GM08714 (cell line): ENCODE measurements at regions not wholly inside any gene's neighbourhood (a gene's known extent, or its start where the extent isn't known, plus 50 kb on each side); places are given as distances from the start of the nearest gene placed in this dataset.

Experiments used
- H3K4me3 ChIP-seq: fragments of 200-500 bp; sonication (Bioruptor generic); 2 replicates; pipeline ENCODE4 v1.5.1; 2014; ENCODE audit warnings: mild to moderate bottlenecking, low read length, inconsistent platforms
- ZNF274 ChIP-seq: IDR thresholded peaks from 2 replicates; pipeline ENCODE4 v1.6.1; 2012; ENCODE audit warnings: mild to moderate bottlenecking, low read depth, low read length

- H3K4me3 ChIP-seq: no peak overlapping the region
- no peak for TF ChIP-seq ZNF274
These were observed 459.3 kb downstream of the BRD1 start for GRCh38 chr22:49368221-49368975.

DNA sequence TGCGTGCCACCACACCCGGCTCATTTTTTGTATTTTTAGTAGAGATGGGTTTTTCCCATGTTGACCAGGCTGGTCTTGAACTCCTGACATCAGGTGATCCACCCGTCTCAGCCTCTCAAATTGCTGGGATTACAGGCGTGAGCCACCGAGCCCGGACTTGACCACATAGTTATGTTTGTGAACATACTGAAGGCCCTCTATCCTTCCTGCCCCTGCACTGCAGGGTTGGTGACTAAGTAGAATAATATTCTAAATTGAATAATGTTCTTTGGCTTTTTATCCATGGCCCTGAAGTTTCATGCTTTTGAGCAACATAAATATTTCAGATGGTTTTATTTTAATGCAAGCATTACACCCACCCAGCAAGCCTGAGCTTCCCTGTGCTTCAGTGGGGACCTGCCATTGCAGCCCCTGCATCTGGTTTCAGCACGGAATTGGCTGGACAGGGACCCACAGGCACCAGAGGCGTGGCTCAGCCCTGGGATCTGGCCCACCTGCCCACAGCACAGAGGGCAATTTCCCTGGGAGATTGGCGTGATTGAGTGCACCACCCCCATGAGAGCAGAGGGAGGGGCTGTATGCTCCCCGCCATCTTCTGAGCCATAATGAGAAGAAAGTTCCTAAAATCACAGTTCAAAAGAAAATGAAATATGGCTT is 460.5 kb downstream of the BRD1 start:
- no peak overlapping the region for H3K4me3 ChIP-seq
- TF ChIP-seq ZNF274: no peak

DNA sequence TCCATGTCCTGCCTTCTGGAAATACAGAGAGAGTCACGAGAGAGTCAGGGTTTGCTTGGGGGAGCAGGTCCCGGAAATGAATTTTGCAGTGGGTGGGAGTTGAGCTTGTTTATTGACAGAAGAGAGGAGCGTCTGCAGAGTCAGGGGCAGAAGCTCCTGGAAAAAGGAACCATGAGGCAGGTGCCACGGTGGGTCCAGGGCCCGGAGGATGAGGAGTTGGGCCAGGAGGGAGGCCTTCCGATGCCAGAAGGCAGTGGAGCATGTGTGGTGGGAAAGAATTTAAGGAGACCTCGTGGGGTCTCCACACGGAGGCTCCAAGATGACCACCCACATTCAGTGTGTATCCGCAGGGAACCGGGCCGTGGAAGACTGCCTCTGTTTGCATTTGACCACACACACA is 461.2 kb downstream of the BRD1 start:
- H3K4me3 ChIP-seq: no peak overlapping the region
- no peak for TF ChIP-seq ZNF274

DNA sequence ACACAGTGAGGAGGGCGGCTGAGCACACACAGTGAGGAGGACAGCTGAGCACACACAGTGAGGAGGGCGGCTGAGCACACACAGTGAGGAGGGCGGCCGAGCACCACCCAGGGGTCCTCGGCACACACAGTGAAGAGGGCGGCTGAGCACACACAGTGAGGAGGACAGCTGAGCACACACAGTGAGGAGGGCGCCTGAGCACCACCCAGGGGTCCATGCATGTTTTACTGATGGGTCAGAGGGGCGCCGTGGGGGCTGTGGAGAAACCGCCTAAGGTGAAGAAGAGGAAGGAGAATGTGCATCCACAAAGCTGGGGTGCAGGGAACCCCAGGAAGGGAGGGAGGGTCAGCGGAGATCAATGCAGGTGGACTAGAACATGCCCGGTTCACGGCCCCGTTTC is 461.8 kb downstream of the BRD1 start:
- no peak overlapping the region for H3K4me3 ChIP-seq
- TF ChIP-seq ZNF274: no peak

GRCh38 chr22:49365191-49365837 is 462.4 kb downstream of the BRD1 start:
- TF ChIP-seq ZNF274: no peak
- no peak overlapping the region for H3K4me3 ChIP-seq

GRCh38 chr22:49364398-49364797 is 463.3 kb downstream of the BRD1 start:
- no peak for TF ChIP-seq ZNF274
- H3K4me3 ChIP-seq: no peak overlapping the region

- H3K4me3 ChIP-seq: no peak overlapping the region
- no peak for TF ChIP-seq ZNF274
These were observed 464.0 kb downstream of the BRD1 start for GRCh38 chr22:49363526-49364230.

DNA sequence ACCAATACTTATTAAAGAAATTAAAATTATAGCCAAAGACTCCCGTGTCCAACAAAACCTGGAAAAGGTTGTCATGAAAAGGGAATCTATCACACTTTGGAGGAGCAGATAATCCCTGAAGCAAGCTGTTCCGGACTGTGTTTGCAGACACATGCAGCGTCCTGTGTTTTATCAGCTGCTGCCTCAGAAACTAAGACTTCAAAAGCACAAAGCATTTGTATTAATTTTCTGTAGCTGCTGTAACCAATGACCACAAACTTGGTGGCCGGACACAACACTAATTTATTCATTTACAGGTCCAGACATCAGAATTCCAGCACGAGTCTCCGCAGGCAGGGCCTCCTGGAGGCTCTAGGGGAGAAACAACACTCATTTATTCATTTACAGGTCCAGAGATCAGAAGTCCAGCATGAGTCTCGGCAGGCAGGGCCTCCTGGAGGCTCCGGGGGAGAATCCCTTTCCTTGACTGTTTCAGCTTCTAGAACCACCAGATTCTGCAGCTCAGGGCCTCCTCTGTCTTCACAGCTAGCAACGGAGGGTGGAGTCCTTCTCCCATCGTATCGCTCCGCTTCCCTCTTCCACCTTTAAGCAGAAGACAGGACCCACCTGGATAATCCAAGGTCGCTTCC is 465.3 kb downstream of the BRD1 start:
- TF ChIP-seq ZNF274: no peak
- no peak overlapping the region for H3K4me3 ChIP-seq

DNA sequence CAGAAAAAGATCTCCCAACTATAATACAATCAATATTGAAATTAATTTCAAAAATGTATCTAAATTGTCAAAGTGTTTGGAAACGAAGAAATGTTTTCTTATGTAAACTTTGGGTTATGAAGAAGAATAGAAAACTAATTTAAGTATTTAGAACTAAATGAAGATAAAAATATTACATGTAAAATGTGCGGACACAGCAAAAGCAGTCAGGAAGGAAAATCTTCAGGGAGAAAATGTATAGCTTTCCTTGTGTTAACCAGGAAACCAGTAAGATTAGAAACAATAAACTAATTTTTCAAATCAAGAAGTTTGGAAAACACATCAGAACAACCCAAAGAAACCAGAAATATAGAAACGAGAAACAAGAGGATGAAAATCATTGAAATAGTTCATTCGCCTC is 466.5 kb downstream of the BRD1 start:
- no peak for TF ChIP-seq ZNF274
- H3K4me3 ChIP-seq: no peak overlapping the region

DNA sequence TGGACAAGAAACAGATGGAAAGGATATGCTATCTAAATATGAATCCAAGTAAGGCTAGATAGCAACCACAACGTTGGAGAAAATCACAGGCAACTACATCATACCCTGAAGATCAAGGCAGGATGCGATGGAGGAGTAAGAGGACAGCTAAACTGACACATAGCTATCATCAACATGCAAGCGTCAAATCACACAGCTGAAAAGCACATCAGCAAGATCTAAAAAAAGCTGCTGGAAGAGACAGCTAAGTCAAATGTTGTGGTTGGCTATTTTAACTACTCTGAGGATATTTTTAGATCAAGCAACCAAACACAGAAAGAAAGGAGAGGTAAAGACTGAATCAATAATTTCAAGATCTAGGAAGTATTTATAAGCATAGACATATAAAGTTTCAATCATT is 466.9 kb downstream of the BRD1 start:
- no peak for TF ChIP-seq ZNF274
- H3K4me3 ChIP-seq: no peak overlapping the region

- no peak overlapping the region for H3K4me3 ChIP-seq
- TF ChIP-seq ZNF274: no peak
These were observed 468.6 kb downstream of the BRD1 start for GRCh38 chr22:49359076-49359475.

GRCh38 chr22:49357661-49358440 is 469.8 kb downstream of the BRD1 start:
- no peak for TF ChIP-seq ZNF274
- no peak overlapping the region for H3K4me3 ChIP-seq

DNA sequence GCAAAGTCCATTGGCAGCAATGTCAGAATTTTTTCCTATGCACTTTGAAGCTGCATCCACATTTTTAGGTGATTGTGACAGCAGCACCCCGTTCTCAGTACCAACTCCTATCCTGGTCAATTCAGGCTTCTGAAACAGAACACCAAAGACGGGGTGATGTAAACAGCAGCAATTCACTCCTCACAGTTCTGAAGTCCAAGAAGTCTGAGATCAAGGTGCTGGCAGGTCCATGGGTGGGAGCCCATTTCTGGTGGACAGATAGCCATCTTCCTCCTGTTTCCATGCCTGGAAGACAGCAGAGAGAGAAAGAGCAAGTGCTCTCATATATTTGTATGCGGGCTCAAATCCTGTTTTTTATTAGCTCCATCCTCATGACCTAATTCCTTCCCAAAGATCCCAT is 471.2 kb downstream of the BRD1 start:
- no peak for TF ChIP-seq ZNF274
- H3K4me3 ChIP-seq: no peak overlapping the region
